HepG2 (cell line): ENCODE measurements at regions not wholly inside any gene's neighbourhood (a gene's known extent, or its start where the extent isn't known, plus 50 kb on each side); places are given as distances from the start of the nearest gene placed in this dataset.

Experiments used
- ATAC-seq: fragments of 200-7000 bp; cut with Tn5 transposase; 3 replicates; pipeline ENCODE4 v1.9.1; 2020; ENCODE audit warnings: mild to moderate bottlenecking, moderate library complexity
- BruUV-seq: library from RNA; stranded (reverse); fragments of 400-500 nt; replicated peaks from 2 replicates; lab custom pipeline; 2021; lab: Mats Ljungman, UMichigan
- CTCF ChIA-PET: fragments of 300-600 bp; formaldehyde crosslinking; extraction: SDS; loops from one replicate; lab custom pipeline; 2021; ENCODE audit warnings: low total read pairs, inconsistent platforms, low intra/inter-chr PET ratio; lab: Yijun Ruan, JAX
- POLR2A ChIA-PET: fragments of 350-600 bp; sonication (Branson Sonifier 250); formaldehyde crosslinking; loops from one replicate; lab custom pipeline; 2020; ENCODE audit warnings: antibody characterized with exemption, inconsistent platforms; lab: Yijun Ruan, JAX
- DNase-seq: peaks from one replicate; pipeline ENCODE4 v3.0.0-alpha.2; 2015; ENCODE audit warnings: low spot score
- FAIRE-seq: peaks from 3 replicates; lab custom pipeline; 2011; peaks lifted over from hg19 to GRCh38; lab: Jason Lieb, UNC
- H2AFZ ChIP-seq: one replicate; pipeline ENCODE4 v1.6.1; 2011; ENCODE audit warnings: low read length, inconsistent platforms
- H3K27ac ChIP-seq: fragments of 300-600 bp; 3 replicates; pipeline ENCODE4 v1.8.0; 2011; ENCODE audit warnings: mixed run types, mild to moderate bottlenecking, mixed read lengths, low read length, inconsistent platforms; ENCODE audit not compliant: insufficient read depth; ENCODE audit errors: extremely low read length
- H3K27me3 ChIP-seq, 2 experiments: fragments of 200-600 bp in 1 of 2; 2 replicates in 1 of 2; 3 replicates in 1 of 2; pipeline versions ENCODE4 v1.6.0 to v1.8.0; 2011; ENCODE audit warnings: low read length in 2 of 2, mild to moderate bottlenecking in 2 of 2, moderate library complexity in 2 of 2, inconsistent platforms in 1 of 2; ENCODE audit not compliant: insufficient read depth in 2 of 2, control insufficient read depth in 1 of 2
- H3K36me3 ChIP-seq, 2 experiments: fragments of 200-600 bp in 1 of 2; replicated peaks in 1 of 2; 2 replicates in 1 of 2; 3 replicates in 1 of 2; pipeline versions ENCODE4 v1.5.1 to v1.8.0; 2011; ENCODE audit warnings: low read length in 2 of 2, inconsistent platforms in 1 of 2; ENCODE audit not compliant: insufficient read depth in 2 of 2, control insufficient read depth in 1 of 2
- H3K4me1 ChIP-seq: 2 replicates; pipeline ENCODE4 v1.5.1; 2012; ENCODE audit warnings: low read length, inconsistent platforms; ENCODE audit not compliant: insufficient read depth
- H3K4me2 ChIP-seq: 2 replicates; pipeline ENCODE4 v1.6.0; 2011; ENCODE audit warnings: low read depth, low read length, inconsistent platforms
- H3K4me3 ChIP-seq, 3 experiments: fragments of 200-600 bp in 1 of 3; sonication (generic), shearing (Covaris generic) in 1 of 3; replicated peaks in 1 of 3; 2 replicates each; pipeline ENCODE4 v1.5.1; 2011 to 2016; ENCODE audit warnings: low read length in 3 of 3, inconsistent platforms in 2 of 3, low read depth in 2 of 3, mild to moderate bottlenecking in 2 of 3, control low read depth in 1 of 3, mixed read lengths in 1 of 3; ENCODE audit not compliant: insufficient read depth in 1 of 3
- H3K79me2 ChIP-seq: one replicate; pipeline ENCODE4 v1.6.1; 2011; ENCODE audit warnings: low read length, inconsistent platforms; ENCODE audit not compliant: insufficient read depth
- H3K9ac ChIP-seq: 2 replicates; pipeline ENCODE4 v1.6.0; 2011; ENCODE audit warnings: mild to moderate bottlenecking, low read depth, low read length, inconsistent platforms; ENCODE audit not compliant: insufficient read depth
- H3K9me3 ChIP-seq: 2 replicates; pipeline ENCODE4 v1.5.1; 2012; ENCODE audit warnings: mild to moderate bottlenecking, low read length
- H4K20me1 ChIP-seq: 2 replicates; pipeline ENCODE4 v1.6.0; 2011; ENCODE audit warnings: inconsistent platforms, mild to moderate bottlenecking, low read length, moderate library complexity; ENCODE audit not compliant: insufficient read depth
- AKNA ChIP-seq: sonication (generic); formaldehyde crosslinking; IDR thresholded peaks from 2 replicates; pipeline ENCODE4 v1.4.0; 2020; ENCODE audit warnings: missing genetic modification reagents, borderline replicate concordance
- CC2D1A ChIP-seq: sonication (generic); formaldehyde crosslinking; IDR thresholded peaks from 2 replicates; pipeline ENCODE4 v1.8.1; 2023; ENCODE audit warnings: mild to moderate bottlenecking, missing genetic modification reagents
- JUNB ChIP-seq: sonication (generic); formaldehyde crosslinking; IDR thresholded peaks from 2 replicates; pipeline ENCODE4 v1.8.0; 2022; ENCODE audit warnings: missing genetic modification reagents, mild to moderate bottlenecking, borderline replicate concordance
- MEIS1 ChIP-seq: sonication (generic); formaldehyde crosslinking; IDR thresholded peaks from 2 replicates; pipeline ENCODE4 v1.9.0; 2021; ENCODE audit warnings: mild to moderate bottlenecking, missing genetic modification reagents, moderate library complexity, borderline replicate concordance
- ZBTB49 ChIP-seq: sonication (generic); formaldehyde crosslinking; IDR thresholded peaks from 2 replicates; pipeline ENCODE4 v1.4.0; 2020; ENCODE audit warnings: missing genetic modification reagents, borderline replicate concordance
- ZNF329 ChIP-seq: sonication (generic); formaldehyde crosslinking; IDR thresholded peaks from 2 replicates; pipeline ENCODE4 v1.9.0; 2021; ENCODE audit warnings: low read depth, mild to moderate bottlenecking, missing genetic modification reagents
- ZNF503 ChIP-seq: sonication (generic); formaldehyde crosslinking; IDR thresholded peaks from 2 replicates; pipeline ENCODE4 v1.4.0; 2020; ENCODE audit warnings: missing genetic modification reagents
- ZNF543 ChIP-seq: sonication (generic); formaldehyde crosslinking; IDR thresholded peaks from 2 replicates; pipeline ENCODE4 v1.4.0; 2020; ENCODE audit warnings: mild to moderate bottlenecking, missing genetic modification reagents
- ZNF646 ChIP-seq: sonication (generic); formaldehyde crosslinking; IDR thresholded peaks from 2 replicates; pipeline ENCODE4 v1.9.0; 2021; ENCODE audit warnings: mild to moderate bottlenecking, missing genetic modification reagents
- WGBS: methylation state at CpG from one replicate; pipeline ENCODE4 v1.1.6; 2017; ENCODE audit warnings: low lambda C conversion rate; 5-methylcytosine and 5-hydroxymethylcytosine counted together
- in situ Hi-C: cut with HindIII; loops from 2 replicates; pipeline ENCODE4 v1.10.0; 2017; ENCODE audit warnings: low pct_unique_long_range_greater_than_20kb; ENCODE audit not compliant: extremely low pct_ligation_motif_present
- intact Hi-C: fragments of 100-400 bp; cut with micrococcal nuclease; formaldehyde crosslinking; loops from one replicate; pipeline ENCODE4 v1.10.0; 2022; ENCODE audit not compliant: unreplicated experiment

GRCh38 chrX:39585808-39586207 lies 511.9 kb downstream of the BCOR start:
- FAIRE-seq = no peak
- POLR2A ChIA-PET = no interaction called here
- H3K27me3 ChIP-seq = no peaks in the 10 kb centered on the region
- TF ChIP-seq ZBTB49 (no peak), CC2D1A (CRISPR knock-in tag) (no peak), AKNA (no peak), ZNF543 (CRISPR knock-in tag) (no peak), ZNF646 (no peak), MEIS1 (no peak), JUNB (CRISPR knock-in tag) (no peak), ZNF329 (CRISPR knock-in tag) (no peak), ZNF503 (no peak)

More at GRCh38 chrX:39585808-39586207, 511.9 kb downstream of the BCOR start:
- CTCF ChIA-PET = no interaction called here
- Histone ChIP-seq H3K9me3 (no peaks in the 10 kb centered on the region), H3K9ac (no peak overlapping the region), H3K36me3 (no peaks in the 10 kb centered on the region), H2AFZ (no peak overlapping the region), H3K4me1 (no peaks in the 10 kb centered on the region), H4K20me1 (no peaks in the 10 kb centered on the region), H3K27ac (no peak overlapping the region), H3K79me2 (no peaks in the 10 kb centered on the region), H3K4me2 (no peak overlapping the region), H3K4me3 (no peak overlapping the region)
- 17% methylated on average over 1 of the region's 3 CpGs for WGBS
- no peak for ATAC-seq
- no TSS peak for BruUV-seq
- in situ Hi-C loops = no loop called here
- intact Hi-C loops = no loop called here
- DNase-seq = no peak
